ENCODE measurements at regions not wholly inside any gene's neighbourhood (a gene's known extent, or its start where the extent isn't known, plus 50 kb on each side); places are given as distances from the start of the nearest gene placed in this dataset.

DNA sequence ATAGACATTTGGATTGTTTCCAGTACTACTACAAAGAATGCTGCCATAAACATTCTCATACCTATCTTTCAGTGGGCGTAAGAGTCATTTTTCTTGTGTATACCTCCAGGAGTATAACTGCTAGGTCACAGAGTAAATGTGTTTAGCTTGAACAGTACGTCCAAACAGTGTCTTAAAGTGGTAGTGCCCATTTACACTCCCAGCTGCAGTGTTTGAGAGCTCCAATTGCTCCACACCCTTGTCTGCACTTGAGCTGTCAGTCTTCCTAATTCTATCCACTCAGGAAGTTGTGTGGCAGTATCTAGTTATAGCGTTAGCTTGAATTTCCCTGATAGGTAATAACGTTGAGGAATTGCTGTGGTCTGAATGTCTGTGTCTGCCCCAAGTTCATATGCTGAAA, 404.7 kb upstream of the PPP2R3A start:
- TF ChIP-seq, protein P1, sequence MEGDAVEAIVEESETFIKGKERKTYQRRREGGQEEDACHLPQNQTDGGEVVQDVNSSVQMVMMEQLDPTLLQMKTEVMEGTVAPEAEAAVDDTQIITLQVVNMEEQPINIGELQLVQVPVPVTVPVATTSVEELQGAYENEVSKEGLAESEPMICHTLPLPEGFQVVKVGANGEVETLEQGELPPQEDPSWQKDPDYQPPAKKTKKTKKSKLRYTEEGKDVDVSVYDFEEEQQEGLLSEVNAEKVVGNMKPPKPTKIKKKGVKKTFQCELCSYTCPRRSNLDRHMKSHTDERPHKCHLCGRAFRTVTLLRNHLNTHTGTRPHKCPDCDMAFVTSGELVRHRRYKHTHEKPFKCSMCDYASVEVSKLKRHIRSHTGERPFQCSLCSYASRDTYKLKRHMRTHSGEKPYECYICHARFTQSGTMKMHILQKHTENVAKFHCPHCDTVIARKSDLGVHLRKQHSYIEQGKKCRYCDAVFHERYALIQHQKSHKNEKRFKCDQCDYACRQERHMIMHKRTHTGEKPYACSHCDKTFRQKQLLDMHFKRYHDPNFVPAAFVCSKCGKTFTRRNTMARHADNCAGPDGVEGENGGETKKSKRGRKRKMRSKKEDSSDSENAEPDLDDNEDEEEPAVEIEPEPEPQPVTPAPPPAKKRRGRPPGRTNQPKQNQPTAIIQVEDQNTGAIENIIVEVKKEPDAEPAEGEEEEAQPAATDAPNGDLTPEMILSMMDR (IDR thresholded peaks at IDR 0.05 in 8 of 11, conservative IDR thresholded peaks at IDR 0.05 in 3 of 11), result no peak
- no peak for TF ChIP-seq POLR2A (IDR thresholded peaks at IDR 0.05)

Measured in spleen (tissue), 7 donors.